Stimulated activated naive CD4-positive, alpha-beta T cell treated with Interleukin-2 at 50 U/mL for 16 hours (primary cell): ENCODE measurements at regions not wholly inside any gene's neighbourhood (a gene's known extent, or its start where the extent isn't known, plus 50 kb on each side); places are given as distances from the start of the nearest gene placed in this dataset.
"Not testable (repeated sequence)": the region's sequence is repeated elsewhere in the genome, so short reads cannot be mapped to it uniquely, and the experiment has no call there.

Experiments used
- DNase-seq: peaks from one replicate; lab custom pipeline; 2025; lab: John Stamatoyannopoulos, UW

GRCh38 chr22:19662049-19662684 is 52.1 kb upstream of the SEPTIN5 start:
- DNase-seq: not testable (repeated sequence)

GRCh38 chr22:19663286-19663815 is 51.0 kb upstream of the SEPTIN5 start:
- no peak for DNase-seq

- no peak for DNase-seq
Observed at GRCh38 chr22:19663821-19664355, 50.4 kb upstream of the SEPTIN5 start.

GRCh38 chr22:19664406-19664805 is 49.9 kb upstream of the SEPTIN5 start:
- no peak for DNase-seq
